AG09319 (cell line): ENCODE measurements at regions not wholly inside any gene's neighbourhood (a gene's known extent, or its start where the extent isn't known, plus 50 kb on each side); places are given as distances from the start of the nearest gene placed in this dataset.

Experiments
- DNase-seq: peaks from one replicate; pipeline ENCODE4 v3.0.0-alpha.2; 2010; ENCODE audit warnings: low read depth; ENCODE audit errors: extremely low read depth
- TF ChIP-seq, protein P1 (sequence below): IDR thresholded peaks from 2 replicates; pipeline ENCODE4 v1.5.1; 2011; ENCODE audit warnings: low read depth, mild to moderate bottlenecking, inconsistent platforms, low read length, moderate library complexity

DNA sequence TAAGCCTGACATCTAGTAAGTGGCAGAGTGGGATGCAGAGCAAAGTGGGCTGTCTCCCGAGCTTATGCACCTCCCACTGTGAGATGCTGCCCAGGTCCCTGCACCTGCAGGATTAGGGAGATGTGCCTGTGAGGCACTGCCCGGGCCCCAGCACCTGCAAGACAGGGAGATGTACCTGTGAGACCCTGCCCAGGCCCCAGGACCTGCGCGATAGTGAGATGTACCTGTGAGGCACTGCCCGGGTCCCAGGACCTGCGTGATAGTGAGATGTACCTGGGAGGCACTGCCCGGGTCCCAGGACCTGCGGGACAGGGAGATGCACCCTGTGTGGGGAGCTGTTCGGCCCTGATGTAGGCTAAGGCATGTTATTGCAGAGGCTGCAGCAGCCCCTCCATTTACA is 622.8 kb downstream of the PTPRU start:
- DNase-seq: no peak
- TF ChIP-seq, protein P1, sequence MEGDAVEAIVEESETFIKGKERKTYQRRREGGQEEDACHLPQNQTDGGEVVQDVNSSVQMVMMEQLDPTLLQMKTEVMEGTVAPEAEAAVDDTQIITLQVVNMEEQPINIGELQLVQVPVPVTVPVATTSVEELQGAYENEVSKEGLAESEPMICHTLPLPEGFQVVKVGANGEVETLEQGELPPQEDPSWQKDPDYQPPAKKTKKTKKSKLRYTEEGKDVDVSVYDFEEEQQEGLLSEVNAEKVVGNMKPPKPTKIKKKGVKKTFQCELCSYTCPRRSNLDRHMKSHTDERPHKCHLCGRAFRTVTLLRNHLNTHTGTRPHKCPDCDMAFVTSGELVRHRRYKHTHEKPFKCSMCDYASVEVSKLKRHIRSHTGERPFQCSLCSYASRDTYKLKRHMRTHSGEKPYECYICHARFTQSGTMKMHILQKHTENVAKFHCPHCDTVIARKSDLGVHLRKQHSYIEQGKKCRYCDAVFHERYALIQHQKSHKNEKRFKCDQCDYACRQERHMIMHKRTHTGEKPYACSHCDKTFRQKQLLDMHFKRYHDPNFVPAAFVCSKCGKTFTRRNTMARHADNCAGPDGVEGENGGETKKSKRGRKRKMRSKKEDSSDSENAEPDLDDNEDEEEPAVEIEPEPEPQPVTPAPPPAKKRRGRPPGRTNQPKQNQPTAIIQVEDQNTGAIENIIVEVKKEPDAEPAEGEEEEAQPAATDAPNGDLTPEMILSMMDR: no peak

DNA sequence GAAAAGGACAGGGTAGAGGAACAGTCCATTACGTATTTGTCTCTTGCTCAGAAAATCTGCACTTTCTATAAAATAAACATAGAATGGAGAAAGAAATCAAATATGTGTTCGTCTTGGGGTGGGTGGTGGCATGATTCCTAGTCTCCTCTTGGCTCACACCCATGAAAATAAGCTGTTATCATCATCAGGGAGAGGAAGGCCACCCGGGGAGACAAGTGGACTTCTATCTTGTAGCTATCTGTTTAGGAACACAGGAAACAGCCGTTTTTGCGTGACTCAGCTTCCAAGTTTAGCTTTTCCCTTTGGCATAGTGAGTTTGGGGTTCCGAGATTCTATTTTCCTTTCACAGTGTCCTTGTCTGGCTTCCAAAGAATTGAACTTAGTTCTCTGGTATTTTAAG is 622.3 kb downstream of the PTPRU start:
- no peak for DNase-seq
- TF ChIP-seq, protein P1: no peak

DNA sequence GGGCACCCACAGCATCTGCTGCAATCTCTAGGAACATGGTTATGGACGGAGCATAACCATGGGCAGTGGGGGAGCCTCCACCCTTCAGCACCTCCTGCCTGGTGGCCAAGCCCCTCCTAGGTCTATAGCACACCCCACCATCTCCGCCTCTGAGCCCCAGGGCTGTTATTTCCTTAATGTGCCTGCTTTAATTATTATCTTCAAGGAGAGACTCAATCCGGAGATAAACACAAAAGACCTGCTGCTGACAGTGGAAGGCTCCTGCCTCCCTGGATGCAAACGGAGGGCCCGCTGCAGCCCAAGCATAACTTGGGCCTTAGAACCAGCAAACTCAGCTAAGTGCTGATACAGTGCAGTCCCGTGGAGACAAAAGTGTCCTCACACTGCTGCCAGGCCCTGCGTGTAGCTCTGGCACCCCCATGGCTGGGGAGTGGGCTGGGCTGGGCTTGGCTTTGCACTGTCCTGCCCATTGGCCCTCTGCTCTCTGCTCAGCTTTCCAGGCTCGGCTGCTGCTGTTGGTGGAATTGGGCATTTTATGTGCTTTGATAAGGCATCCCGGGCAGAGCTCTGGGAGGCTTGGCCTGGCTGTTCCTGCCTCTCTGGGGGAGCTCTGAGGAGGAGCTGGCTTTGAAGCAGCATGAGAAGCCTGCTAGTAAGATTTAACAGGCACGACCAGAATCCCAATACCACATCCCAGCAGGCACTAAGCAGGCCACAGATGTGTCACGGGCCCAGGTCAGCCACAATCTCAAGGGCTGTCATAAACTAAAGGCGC is 620.2 kb downstream of the PTPRU start:
- TF ChIP-seq, protein P1: no peak
- no peak for DNase-seq

DNA sequence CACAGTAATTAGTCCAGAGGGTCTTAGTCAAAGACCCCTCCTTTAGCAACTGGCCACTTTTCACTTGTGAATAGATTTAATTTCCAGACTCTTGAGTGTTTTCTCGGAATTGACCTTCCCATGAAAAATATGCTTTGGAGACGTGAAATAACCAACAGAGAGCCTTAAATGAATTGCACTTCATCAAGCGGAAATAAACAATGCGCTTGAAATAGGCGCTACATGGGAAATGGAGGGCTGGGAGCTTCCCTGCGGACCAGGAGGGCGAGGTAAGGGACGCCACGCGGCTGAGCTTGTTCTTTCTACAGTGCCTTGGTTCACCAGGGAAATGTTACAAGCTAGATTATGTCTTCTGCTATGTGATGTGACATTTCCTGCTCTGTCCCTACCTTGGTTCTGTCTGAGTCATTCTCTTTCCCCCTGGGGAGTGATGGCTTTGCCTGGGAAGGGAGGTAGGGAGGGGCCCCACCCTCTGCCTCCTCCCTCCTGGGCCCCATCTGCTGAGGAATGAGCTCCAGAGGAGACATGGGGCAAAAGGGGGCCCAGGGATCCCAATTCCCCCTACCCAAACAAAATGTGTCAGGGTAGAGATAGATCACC is 619.3 kb downstream of the PTPRU start:
- TF ChIP-seq, protein P1: no peak
- no peak for DNase-seq

DNA sequence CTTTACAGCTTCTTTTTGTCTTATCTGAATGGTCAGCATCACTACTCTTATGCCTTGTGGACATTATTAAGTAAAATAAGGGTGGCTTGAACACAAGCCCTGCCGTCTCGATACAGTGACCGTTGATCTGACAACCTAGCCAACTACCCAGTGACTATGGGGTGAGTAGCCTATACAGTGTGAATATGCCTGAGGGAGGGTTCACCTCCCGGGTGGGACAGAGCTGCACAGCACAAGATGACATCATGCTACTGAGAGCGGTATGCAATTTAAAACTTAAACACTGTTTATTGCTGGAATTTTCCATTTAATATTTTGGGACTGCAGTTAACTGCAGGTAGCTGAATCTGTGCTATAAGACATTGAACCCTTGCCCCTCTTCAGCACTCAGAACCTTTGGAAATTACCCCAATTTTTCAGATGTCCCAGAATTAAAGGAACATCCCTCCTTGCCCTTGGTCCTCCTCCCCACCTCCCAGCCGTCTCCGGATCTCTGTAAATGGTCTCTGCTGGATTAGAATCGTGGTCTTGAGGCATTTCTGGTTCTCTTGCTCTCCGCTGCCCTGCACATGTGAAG is 618.5 kb downstream of the PTPRU start:
- DNase-seq: no peak
- TF ChIP-seq, protein P1: no peak

DNA sequence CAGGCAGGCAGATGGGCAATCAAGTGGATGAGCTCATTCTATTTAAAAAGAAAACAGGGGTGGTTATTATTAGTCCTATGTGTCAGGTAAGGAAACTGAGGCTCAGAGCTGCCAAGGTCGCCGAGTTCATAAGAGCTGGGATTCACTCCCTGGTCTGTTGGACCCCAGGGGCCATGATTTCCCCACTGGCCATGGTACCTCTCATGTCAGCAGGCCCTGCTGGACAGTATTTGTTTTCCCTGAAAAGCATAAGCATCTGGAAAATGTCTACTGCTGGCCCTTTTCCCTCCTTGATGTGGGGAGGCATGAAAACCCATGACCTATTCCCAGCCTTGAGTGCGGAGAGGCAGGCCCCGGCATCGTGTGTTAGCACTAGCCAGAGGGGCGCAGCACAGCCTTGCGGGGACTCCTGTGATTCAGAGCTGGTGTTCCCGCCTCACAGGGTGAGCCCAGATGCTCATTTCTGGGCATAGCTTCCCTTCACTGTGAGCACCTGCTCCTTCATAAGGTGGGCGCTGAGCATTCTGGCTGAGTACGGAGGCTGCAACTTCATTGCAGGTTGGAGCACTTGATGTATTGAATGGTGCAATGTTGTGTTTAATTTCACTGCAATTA is 617.5 kb downstream of the PTPRU start:
- DNase-seq: no peak
- TF ChIP-seq, protein P1: no peak

DNA sequence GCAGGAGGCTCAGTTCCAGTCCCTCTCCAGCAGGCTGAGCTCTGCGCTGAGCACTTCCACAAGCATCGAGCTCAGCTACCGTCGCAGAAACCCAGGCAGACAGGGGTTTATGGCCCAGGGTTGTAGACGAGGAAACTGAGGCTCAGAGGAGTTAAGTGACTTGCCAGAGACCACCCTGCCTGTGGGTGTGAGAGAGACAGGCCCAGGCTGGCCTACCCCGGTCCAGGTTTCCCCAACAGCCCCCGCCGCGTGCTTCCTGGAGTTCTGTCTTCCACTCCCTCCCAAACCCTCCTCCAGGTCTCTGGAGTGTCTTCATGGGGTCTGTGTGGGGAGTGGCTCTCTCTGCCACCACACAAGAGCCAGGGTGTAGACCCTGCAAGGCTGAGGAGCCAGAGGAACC is 615.9 kb downstream of the PTPRU start:
- DNase-seq: no peak
- TF ChIP-seq, protein P1: no peak
